GM12892 (cell line): ENCODE measurements at regions not wholly inside any gene's neighbourhood (a gene's known extent, or its start where the extent isn't known, plus 50 kb on each side); places are given as distances from the start of the nearest gene placed in this dataset.

Experiments
- POLR2A ChIP-seq: IDR thresholded peaks from 2 replicates; pipeline ENCODE4 v1.6.1; 2011; ENCODE audit warnings: low read depth, low read length, control low read depth
- POLR2AphosphoS5 ChIP-seq: IDR thresholded peaks from 2 replicates; pipeline ENCODE4 v1.6.1; 2011; ENCODE audit warnings: low read depth, low read length, control low read depth
- TAF1 ChIP-seq: IDR thresholded peaks from 2 replicates; pipeline ENCODE4 v1.6.1; 2011; ENCODE audit warnings: low read depth, mild to moderate bottlenecking, control low read depth, low read length, borderline replicate concordance

- TF ChIP-seq POLR2A (no peak), POLR2AphosphoS5 (no peak), TAF1 (no peak)
These were observed 91.1 kb upstream of the B3GAT1 start for GRCh38 chr11:134503100-134503499.
